ENCODE measurements at regions not wholly inside any gene's neighbourhood (a gene's known extent, or its start where the extent isn't known, plus 50 kb on each side); places are given as distances from the start of the nearest gene placed in this dataset.

DNA sequence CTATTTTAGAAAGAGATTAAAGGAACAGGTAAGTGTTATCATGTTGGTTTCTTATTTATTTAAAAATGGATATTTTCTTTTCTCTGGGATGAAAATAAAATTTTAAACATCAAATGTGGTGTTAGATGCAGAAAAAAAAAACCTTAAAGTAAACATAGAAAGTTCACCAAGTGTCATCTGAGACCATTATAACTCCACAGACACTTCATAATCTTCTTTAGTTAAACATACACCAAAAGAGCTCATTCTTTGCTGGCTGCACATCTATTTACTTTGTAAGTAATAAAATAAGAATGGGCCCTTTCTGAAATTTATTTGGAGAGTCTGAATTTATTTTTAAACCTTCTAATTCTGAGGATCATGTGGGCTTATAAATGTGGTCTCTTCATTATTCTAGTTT lies 460.7 kb upstream of the CTSO start:
- no peak for DNase-seq (ENCODE audit: low spot score)
- TF ChIP-seq, protein P1, sequence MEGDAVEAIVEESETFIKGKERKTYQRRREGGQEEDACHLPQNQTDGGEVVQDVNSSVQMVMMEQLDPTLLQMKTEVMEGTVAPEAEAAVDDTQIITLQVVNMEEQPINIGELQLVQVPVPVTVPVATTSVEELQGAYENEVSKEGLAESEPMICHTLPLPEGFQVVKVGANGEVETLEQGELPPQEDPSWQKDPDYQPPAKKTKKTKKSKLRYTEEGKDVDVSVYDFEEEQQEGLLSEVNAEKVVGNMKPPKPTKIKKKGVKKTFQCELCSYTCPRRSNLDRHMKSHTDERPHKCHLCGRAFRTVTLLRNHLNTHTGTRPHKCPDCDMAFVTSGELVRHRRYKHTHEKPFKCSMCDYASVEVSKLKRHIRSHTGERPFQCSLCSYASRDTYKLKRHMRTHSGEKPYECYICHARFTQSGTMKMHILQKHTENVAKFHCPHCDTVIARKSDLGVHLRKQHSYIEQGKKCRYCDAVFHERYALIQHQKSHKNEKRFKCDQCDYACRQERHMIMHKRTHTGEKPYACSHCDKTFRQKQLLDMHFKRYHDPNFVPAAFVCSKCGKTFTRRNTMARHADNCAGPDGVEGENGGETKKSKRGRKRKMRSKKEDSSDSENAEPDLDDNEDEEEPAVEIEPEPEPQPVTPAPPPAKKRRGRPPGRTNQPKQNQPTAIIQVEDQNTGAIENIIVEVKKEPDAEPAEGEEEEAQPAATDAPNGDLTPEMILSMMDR (IDR thresholded peaks at IDR 0.05) = no peak
- Histone ChIP-seq H3K27ac (no peak overlapping the region), H3K4me3 (no peak overlapping the region)

DNA sequence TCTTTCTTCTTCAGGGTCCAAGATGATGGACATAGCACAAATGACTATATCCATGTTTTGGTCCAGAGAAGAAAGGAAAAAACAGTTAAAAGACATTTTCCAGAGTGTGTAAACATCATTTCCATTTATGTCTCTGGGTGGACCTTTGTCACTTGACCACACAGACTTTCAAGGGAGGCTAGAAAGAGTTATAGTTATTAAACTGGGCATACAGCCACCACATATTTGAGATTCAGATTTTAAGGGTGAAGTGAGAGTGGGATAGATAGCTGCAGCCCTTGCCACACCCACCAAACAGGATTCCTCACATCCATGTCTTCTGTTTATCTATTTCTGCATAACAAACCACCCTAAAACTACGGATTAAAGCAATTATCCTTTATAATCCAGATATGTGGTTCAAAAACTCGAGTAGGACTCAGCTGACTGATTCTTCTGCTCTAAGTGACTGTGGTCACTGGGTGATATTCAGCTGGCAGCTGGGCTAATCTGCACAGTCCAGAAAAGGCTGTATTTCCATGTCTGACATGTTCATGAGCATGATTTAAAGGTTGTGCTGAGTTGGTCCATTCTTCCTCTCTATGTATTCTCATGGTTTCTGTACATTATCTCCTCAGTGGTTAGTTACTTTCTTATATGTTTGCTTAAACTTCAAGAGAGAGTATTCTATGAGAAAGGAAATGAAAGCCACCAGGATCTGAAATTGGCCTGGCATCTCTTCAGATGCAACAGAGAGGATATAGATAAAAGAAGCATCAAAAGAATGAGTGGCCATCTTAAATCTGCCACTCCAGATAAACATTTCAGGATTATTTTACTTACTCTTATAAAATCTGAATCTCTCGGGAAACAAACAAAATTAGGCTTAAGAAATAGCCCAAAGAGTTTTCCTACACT lies 459.8 kb upstream of the CTSO start:
- H3K4me3 ChIP-seq = no peak overlapping the region
- H3K27ac ChIP-seq = no peak overlapping the region
- TF ChIP-seq, protein P1 (IDR thresholded peaks at IDR 0.05) = no peak
- DNase-seq (ENCODE audit: low spot score) = no peak

DNA sequence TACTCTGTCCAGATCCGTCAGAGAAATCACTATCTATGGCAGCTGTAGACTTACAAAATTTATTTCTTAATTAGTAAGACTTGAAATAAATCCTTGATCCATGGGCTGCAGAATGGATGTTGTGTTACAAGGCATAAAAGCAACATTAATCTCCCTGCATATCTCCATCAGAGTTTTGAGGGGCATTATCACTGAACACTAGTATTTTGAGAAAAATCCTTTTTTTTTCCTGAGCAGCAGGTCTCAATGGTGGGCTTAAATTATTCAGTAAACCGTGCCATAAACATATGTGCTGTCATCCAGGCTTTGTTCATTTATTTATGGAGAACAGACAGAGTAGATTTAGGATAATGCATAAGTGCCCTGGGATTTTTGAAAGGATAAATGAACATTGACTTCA lies 457.9 kb upstream of the CTSO start:
- TF ChIP-seq, protein P1 (IDR thresholded peaks at IDR 0.05) = no peak
- Histone ChIP-seq H3K27ac (no peak overlapping the region), H3K4me3 (no peak overlapping the region)
- DNase-seq (ENCODE audit: low spot score) = no peak

DNA sequence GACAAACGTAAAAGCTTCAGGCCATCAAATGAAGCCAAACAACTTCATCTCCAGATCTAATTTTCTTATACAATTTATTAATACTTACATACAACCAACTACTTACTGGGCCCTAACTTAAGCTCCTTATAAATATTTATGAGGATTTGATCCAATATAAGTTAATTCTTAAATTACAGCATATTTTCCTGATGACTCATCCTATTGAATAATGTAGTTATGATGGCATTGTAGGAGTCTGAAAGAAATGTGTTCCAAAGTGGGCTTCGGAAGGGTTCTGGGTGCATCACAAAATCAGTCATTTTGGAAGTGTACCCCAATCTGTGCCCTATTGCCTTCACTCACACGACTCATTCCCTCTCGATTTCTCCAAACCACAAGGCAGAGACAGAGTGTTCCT lies 455.1 kb upstream of the CTSO start:
- Histone ChIP-seq H3K27ac (no peak overlapping the region), H3K4me3 (no peak overlapping the region)
- no peak for DNase-seq (ENCODE audit: low spot score)
- TF ChIP-seq, protein P1 (IDR thresholded peaks at IDR 0.05) = no peak

DNA sequence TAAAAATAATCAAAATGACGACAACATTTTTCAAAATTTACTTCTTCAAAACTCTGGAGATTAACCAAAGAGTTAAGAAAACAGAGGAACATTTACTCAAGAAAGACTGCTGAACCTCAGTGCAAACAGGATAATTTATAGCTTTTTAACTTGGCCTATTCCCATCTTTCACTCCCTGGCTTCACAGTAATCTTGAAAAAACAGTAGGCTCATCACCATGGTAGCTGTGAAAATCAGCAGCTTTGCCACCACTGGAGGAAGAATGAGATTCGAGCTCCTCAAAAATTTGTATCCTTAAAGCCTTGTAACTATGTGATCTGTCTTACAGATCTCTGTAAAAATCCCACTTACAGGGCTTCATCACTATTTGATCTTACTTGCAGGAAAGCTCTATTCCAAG lies 447.7 kb upstream of the CTSO start:
- Histone ChIP-seq H3K4me3 (no peak overlapping the region), H3K27ac (no peak overlapping the region)
- TF ChIP-seq, protein P1 (IDR thresholded peaks at IDR 0.05) = no peak
- no peak for DNase-seq (ENCODE audit: low spot score)

DNA sequence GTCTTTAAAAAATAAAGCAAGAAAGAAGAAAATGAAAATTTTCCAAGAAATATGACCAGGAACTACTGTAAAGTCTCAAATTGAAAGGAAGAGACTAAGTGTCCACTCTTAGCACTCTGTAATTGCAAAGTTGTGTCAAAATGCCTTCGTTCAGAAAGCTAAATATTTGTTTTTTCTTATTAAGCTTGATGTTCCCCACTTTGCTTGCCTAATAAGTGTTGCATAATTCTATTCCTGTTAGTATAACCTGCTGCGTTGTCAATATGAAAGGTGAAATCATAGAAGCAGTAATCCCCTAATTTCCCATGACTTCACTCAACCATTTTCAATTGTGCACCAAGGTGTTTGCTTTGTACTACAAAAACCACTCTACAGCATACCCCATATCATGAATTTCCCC lies 442.9 kb upstream of the CTSO start:
- Histone ChIP-seq H3K4me3 (no peak overlapping the region), H3K27ac (no peak overlapping the region)
- no peak for DNase-seq (ENCODE audit: low spot score)
- TF ChIP-seq, protein P1 (IDR thresholded peaks at IDR 0.05) = no peak

DNA sequence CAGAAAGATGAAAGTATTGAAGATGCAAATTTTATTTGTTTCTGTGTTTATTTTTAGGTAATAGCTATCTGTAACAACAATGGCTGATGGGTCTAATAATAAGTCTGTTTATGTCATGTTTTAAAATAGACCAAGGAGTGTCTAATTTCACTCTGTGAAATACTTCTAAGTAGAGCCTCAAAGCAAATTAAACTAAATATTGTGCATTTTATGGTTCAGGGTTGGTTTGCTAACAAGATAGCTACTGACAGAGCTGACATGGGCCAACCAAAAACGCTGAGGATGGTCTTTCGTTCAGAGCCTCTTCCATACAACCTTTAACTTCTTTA lies 437.6 kb upstream of the CTSO start:
- no peak for DNase-seq (ENCODE audit: low spot score)
- TF ChIP-seq, protein P1 (IDR thresholded peaks at IDR 0.05) = no peak
- H3K27ac ChIP-seq = no peak overlapping the region
- H3K4me3 ChIP-seq = no peak overlapping the region

All from coronary artery (tissue), 2 donors.